Stimulated activated naive CD8-positive, alpha-beta T cell treated with anti-CD3 and anti-CD28 coated beads, Interleukin-15, Interleukin-2, amounts not matched to agents 100 U/mL and 50 U/mL, for 24 hours (primary cell): ENCODE measurements at regions not wholly inside any gene's neighbourhood (a gene's known extent, or its start where the extent isn't known, plus 50 kb on each side); places are given as distances from the start of the nearest gene placed in this dataset.
"Not testable (repeated sequence)": the region's sequence is repeated elsewhere in the genome, so short reads cannot be mapped to it uniquely, and the experiment has no call there.

Source experiments
- ATAC-seq: fragments of 150-1000 bp; cut with Tn5 transposase; one replicate; pipeline ENCODE4 v1.10.0; 2021
- DNase-seq: peaks from one replicate; pipeline ENCODE4 v3.0.0; 2021

GRCh38 chr12:113726254-113726819, 239.8 kb downstream of the RBM19 start:
- ATAC-seq, result no peak
- no peak for DNase-seq

DNA sequence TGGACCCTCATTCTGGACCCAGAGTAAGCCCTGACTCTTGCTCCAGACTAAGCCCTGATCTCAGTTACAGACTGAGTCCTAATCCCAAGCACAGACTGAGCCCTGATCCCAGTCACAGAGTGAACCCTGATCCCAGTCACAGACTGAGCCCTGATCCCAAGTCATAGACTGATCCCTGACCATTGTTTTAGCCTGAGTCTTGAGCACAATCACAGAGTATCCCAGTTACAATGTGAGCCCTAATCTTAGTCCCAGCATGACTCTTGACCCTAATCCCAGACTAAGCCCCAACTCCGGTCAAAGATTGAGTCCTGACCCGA, 240.6 kb downstream of the RBM19 start:
- ATAC-seq (no peak), DNase-seq (no peak)

DNA sequence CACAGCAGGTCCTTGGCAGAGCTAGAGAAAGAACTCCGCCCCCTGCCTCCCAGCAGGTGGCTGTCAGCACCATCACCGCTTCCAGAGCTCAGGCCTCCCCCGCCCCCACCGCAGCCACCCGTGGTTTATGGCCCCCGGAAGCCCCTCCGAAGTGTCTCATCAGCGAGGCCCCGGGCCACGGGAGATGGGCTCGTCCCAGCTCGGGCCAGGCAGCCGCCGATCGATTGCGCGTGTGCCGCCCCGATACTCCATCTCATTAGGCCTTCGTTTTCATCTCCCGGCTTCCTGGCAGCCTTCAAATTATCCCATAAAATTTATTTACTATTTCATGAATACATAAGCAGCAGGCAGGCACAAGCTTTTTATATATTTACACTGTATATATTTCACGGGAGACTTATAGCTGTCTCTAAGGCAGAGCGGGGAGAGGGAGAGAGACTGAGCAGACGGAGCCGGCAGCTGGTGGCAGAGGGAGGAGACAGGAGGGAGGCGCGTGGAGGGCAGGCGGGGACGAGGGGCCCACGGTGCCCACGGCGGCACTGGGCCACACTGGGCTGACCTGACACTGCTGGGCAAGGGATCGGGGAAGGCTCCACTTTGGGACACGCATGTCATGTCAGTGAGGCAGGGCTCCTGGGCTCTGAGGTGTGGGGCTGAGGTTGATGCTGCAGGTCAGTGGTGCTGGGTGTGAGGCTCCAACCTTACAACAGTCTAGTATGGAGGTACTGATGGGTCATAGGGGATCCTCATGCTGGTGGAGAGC, 241.2 kb downstream of the RBM19 start:
- ATAC-seq (no peak), DNase-seq (no peak)

DNA sequence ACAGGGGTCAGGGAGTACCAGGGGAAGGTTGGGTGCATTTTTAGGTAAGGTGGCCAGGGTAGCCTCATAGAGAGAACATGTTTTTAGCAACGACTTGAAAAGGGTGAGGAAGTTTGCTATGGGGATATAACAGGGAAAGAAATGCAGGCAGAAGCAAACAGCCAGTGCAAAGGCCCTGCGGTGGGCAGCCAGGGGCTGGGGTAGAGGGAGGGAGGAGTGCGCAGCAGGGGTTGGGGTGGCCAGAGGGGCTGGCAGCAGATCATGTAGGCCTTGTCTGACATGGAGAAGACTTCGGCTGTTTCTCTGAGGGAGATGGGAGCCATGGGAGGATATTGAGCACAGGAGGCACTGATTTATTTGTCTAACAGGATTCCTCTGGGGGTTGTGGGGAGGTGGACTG, 242.5 kb downstream of the RBM19 start:
- ATAC-seq (no peak), DNase-seq (no peak)

DNA sequence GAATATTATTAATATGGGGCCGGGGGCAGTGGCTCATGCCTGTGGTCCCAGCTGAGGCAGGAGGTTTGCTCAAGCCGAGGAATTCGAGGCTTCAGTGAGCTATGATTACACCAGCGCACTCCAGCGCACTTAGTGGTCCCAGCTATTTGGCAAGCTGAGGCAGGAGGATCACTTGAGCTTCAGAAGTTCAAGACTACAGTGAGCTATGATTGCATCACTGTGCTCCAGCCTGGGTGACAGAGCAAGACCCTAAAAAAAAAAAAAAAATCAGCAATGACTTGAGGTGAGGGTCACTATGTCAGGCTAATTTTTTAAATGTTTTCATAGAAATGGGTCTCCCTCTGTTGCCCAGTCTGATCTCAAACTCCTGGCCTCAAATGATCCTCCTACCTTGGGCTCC, 243.4 kb downstream of the RBM19 start:
- ATAC-seq, result no peak
- no peak for DNase-seq

GRCh38 chr12:113720629-113721028, 245.5 kb downstream of the RBM19 start:
- ATAC-seq (no peak), DNase-seq (no peak)

- DNase-seq, result no peak
- ATAC-seq, result no peak
Observed at GRCh38 chr12:113719911-113720591, 246.1 kb downstream of the RBM19 start.

GRCh38 chr12:113713156-113713555, 241.5 kb upstream of the LHX5 start:
- ATAC-seq, result no peak
- no peak for DNase-seq

GRCh38 chr12:113712481-113712880, 240.8 kb upstream of the LHX5 start:
- ATAC-seq, result no peak
- DNase-seq, result no peak

- DNase-seq, result no peak
- no peak for ATAC-seq
Observed at GRCh38 chr12:113710216-113710615, 238.5 kb upstream of the LHX5 start.

DNA sequence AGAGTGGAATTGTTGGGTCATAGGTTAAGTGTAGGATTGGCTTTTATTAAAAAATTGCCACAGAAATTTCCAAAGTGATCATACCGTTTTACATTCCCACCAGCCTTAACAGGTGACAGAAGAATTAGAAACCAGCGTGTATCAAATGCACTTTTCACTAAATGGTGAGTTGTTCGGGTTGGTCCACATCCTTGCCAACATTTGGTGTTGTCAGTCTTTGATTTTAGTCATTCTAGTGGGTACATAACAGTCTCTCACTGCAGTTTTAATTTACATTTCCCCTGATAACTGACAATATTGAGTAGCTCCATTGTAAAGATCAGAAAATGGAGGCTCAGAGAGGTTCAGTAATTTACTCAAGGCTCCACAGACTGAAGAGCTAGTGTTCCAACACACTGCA, 237.8 kb upstream of the LHX5 start:
- no peak for DNase-seq
- no peak for ATAC-seq

- ATAC-seq (no peak), DNase-seq (no peak)
Observed at GRCh38 chr12:113702836-113703235, 231.2 kb upstream of the LHX5 start.

DNA sequence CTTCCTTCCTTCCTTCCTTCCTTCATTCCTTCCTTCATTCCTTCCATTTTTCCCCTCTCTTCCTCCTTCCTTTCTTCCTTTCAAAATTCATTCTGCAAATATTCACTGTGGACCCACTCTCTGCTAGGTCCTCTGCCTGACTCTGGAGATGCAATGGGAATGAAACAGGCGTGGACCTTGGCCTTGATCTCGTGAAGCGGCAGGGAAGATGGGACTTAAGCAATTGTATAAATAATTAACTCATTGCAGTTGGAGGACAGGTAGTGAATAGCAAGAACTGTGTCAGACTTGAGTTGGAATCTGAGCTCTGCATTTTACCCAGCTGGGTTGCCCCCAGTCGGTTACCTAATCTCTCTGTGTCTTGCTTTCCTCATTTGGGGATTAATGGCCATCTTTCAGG, 230.6 kb upstream of the LHX5 start:
- ATAC-seq, result no peak

DNA sequence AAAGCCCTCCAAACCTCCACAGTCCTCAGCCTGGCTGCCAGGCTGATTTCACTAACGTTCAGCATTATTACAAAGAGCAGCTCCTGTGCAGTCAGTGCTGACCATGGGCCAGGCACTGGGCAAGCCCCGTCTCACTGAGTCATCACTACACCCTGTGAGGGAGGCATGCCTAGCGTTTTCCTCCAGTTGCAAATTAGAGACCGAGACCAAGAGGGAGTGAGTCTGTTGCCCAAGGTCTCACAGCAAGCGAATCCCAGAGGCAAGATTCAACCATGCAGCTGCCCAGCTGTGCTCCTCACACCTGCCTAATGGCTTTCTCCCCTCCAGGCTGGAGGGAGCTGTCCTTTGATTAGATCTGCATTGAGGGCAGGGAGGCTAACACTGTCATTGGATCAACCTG, 229.3 kb upstream of the LHX5 start:
- no peak for ATAC-seq
- DNase-seq, result no peak

More for the DNA sequence above, 230.6 kb upstream of the LHX5 start:
- no peak for DNase-seq

- not testable (repeated sequence) for ATAC-seq, DNase-seq
Observed at GRCh38 chr12:113699984-113700383, 228.3 kb upstream of the LHX5 start.

- no peak for ATAC-seq
- no peak for DNase-seq
Observed at GRCh38 chr12:113698510-113698858, 226.8 kb upstream of the LHX5 start.

DNA sequence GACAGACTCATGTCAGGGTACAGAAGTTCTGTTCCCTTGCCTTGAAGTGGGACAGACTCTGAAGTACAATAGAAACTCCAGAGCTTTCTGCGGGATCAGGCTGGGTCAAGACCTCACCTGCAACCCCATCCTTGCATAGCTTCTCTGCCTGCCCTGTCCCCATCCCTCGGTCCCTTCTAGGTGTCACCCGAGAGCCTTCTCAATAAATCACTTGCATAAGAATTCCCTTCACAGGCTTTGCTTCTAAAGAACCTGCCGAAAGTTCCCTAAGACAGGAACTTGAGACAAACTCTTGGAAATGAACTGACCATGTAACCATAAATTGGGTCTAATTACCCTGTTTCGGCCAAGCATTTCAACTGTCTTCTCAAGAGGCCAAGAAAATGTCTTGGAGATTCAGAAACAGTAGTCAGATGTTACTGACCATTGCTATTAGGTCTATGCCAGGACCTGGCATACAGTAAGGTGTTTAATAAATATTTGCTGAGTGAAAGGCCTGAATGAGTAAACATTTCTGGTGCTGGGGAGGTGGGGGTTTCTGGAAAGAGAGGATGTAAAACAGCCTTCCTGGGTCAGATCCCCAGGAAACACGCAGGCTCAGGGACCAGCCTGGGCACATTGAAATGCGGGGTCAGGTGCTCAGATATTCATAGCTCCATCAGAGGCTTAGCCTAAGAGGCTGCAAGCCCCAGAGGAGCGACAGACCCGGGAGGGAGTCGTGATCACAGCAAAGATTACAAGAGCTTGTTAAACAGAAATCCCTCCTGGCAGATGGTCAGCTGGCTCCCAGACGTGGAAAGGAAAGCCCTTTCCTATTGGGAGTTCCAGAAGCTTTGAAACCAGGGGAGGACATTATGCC, 226.2 kb upstream of the LHX5 start:
- DNase-seq (no peak), ATAC-seq (no peak)

DNA sequence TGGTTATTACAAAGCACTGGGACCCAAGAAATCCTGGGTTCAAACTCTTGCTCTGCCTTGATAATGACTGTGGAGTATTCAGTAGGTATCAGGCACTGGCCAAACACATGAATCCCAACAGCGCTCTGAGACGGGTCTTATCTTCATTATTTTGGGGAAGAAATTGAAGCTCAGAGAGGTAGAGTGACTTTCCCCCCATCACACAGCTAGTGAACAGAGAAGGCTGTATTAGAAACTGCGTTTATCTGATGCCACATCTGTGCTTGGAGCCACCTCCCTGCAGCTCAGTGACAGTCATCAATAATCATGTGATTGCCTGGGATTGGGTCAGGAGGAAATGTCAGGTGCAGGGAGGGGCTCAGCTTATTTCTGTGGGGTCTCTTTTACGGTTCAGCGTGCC, 225.4 kb upstream of the LHX5 start:
- ATAC-seq (no peak), DNase-seq (no peak)

GRCh38 chr12:113693693-113694092, 222.0 kb upstream of the LHX5 start:
- no peak for DNase-seq
- ATAC-seq, result no peak

DNA sequence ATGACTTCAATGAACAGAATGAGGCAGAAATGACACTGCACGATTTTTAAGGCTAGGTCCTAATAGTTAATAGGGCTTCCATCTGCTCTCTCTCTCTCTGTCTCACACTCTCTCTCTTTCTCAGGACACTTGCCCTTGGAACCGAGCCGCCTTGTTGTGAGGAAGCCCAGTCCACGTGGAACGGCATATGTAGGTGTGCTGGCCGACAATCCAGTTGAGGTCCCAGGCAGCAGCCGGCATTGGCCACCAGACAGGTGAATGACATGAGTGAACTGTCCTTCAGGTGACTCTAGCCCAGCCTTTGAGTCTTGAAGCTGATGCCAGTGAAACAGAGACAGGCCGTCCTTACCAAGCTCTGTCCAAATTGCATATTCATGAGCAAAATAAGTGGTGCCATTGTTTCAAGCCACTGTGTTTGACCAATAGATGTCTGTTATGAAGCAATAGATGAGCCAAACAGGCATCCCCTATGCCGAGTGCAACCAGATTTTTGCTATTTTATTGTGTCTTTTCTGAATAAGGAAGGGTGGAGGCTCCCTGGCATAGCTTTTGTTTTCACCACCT, 217.5 kb upstream of the LHX5 start:
- DNase-seq, result no peak
- ATAC-seq, result no peak

- ATAC-seq (no peak), DNase-seq (no peak)
Observed at GRCh38 chr12:113688313-113688712, 216.6 kb upstream of the LHX5 start.

- no peak for ATAC-seq
- DNase-seq, result no peak
Observed at GRCh38 chr12:113684908-113685782, 213.5 kb upstream of the LHX5 start.
